ENCODE measurements at regions not wholly inside any gene's neighbourhood (a gene's known extent, or its start where the extent isn't known, plus 50 kb on each side); places are given as distances from the start of the nearest gene placed in this dataset.

DNA sequence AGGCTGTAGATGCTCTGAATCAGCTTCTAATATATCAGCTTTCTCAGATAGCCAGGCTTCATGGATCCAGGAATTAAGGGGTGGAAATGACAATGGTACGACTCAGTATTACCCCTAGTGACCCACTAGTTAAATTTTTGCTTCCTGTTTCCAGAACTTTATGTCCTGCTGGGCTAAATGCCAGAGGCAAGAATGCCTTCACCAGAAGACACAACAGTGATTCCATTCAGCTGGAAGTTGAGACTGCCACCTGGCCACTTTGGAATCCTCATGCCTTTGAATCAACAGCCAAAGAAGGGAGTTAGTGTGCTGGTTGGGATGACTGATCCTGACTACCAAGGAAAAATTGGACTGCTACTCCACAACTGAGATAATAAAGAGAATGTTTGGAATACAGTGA, 239.1 kb downstream of the ASXL3 start:
- peak; percentile 81 for DNase-seq (ENCODE audit: low read depth in 2 of 2)

DNA sequence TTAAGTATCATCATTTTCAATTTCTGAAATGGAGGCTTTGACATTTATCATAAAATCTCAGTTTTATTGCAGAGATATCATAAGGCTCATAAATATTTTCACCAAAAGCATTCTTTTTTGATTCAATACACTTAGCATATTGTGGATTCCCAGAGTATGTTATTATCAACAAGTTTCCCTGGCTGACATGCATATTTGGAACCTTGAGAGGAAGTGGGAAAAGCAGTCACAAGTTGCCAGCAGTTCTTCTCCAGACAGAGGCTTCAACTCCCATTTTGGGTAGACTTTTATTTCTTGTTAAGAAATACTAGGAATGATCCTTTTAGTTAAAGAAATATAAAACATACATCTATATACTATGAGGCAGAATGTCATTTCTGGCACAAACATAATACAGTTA, 236.5 kb downstream of the ASXL3 start:
- DNase-seq (ENCODE audit: low read depth in 2 of 2): no peak

DNA sequence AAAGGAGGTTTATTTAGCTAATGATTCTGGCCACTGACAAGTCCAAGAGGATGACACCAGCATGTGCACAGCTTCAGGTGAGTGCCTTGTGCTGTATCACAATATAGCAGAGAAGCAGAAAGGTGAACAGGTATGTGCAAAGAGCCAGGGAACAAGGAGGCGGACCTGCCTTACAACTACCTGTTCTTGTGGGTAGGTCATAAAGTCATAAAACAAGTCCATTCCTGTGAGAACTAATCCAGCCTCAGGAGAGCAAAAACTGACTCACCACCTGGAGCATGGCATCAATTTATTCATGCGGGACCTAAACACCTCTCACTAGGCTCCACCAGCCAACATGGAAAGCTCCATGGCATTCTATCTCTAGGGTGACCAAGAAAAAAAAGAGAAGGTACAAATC, 234.2 kb downstream of the ASXL3 start:
- DNase-seq (ENCODE audit: low read depth in 2 of 2): no peak

DNA sequence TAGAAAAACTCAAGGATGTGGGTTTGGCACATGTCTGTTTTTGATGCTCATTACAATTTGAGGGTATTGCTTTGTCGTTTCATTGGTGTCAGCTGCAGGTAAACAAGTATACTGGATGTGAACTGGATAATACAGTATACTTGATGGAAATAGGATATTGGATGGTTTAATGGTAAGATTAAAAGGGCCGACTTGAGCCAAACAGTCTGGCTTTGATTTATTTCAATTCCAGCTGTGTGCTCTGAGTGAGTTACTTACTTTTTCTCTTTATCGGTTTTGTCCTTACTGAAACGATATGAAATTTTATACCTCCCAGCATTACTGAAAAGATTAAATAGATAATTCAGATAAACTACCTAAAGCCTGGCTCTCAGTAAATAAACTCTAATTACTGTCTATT, 227.6 kb downstream of the ASXL3 start:
- no peak for DNase-seq (ENCODE audit: low read depth in 2 of 2)

DNA sequence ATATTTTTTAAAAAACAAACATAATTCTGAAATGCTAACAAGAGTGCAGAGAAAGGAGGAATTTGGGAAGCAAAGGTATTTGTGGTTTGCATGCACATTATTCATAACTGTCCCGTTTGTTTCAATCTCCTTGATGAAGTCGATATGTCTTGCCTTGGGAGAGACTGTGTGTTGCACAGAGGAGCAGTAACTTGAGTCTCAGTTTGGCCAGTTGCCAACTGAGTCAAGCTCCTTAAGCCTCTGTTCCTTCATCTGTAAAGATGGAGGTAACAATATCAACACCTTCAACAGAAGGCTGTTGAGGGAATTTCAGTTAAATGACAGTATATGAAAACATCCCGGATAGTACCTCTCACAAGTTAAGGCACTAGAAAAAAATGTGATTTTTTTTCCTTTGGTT, 226.2 kb downstream of the ASXL3 start:
- peak; percentile 48 to 54 for DNase-seq (ENCODE audit: low read depth in 2 of 2)

DNA sequence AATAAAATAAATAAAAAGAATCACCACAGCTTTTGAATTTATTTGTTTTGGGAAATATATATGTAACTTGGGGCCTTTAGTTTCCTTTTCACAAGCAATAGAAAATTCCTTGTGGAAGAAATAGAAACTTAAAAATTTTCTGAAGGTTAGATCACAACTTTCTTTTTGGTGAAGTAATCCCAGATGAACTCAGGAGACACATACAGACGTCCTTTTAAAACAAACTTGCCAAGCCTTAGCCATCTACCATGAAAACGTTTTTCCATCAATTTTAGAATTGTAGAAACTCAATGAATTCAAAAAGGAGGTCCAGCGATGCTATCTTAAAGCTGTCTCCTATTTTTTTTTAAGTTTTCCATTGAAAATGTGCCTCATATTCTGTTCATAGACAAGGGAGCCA, 225.6 kb downstream of the ASXL3 start:
- no peak for DNase-seq (ENCODE audit: low read depth in 2 of 2)

DNA sequence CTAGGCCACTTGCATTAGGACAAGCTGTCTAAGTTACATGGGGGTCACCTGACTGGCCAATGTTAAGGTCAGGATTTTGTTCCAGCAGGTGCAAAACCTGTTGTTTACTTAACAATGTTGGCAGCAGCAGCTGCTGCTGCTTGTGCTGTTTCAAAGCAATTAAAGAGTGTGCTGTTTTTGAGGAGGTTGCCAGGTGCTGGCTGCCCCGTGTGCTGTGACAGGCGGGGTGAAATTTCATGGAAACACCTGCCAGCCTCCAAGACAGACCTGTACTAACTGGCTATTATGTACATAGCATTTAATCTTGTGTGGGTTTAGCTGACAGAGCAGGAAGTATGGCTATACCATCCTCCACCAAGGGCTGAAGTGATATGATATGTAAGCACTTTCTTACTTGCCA, 224.9 kb downstream of the ASXL3 start:
- no peak for DNase-seq (ENCODE audit: low read depth in 2 of 2)
